Memory B cell (primary cell): ENCODE measurements at regions not wholly inside any gene's neighbourhood (a gene's known extent, or its start where the extent isn't known, plus 50 kb on each side); places are given as distances from the start of the nearest gene placed in this dataset.
"Not testable (repeated sequence)": the region's sequence is repeated elsewhere in the genome, so short reads cannot be mapped to it uniquely, and the experiment has no call there.

Experiments
- ATAC-seq: fragments of 150-1000 bp; cut with Tn5 transposase; 2 replicates; pipeline ENCODE4 v1.10.0; 2021; ENCODE audit warnings: low read depth, mild to moderate bottlenecking, moderate library complexity
- DNase-seq, 2 donors: peaks; one replicate each; pipeline ENCODE4 v3.0.0; 2022; ENCODE audit warnings: low spot score in 2 of 2
- H3K27ac Mint-ChIP-seq: one replicate; pipeline ENCODE4 v1.8.0; 2022; ENCODE audit warnings: mild to moderate bottlenecking, moderate library complexity, mixed read lengths
- H3K27me3 Mint-ChIP-seq: one replicate; pipeline ENCODE4 v1.8.0; 2022; ENCODE audit warnings: mixed read lengths
- H3K36me3 Mint-ChIP-seq: one replicate; pipeline ENCODE4 v1.8.0; 2022; ENCODE audit warnings: mild to moderate bottlenecking, mixed read lengths
- H3K4me1 Mint-ChIP-seq: one replicate; pipeline ENCODE4 v1.8.0; 2022; ENCODE audit warnings: mixed read lengths
- H3K4me3 Mint-ChIP-seq: one replicate; pipeline ENCODE4 v1.8.0; 2022; ENCODE audit warnings: mild to moderate bottlenecking, moderate library complexity, mixed read lengths
- H3K9me3 Mint-ChIP-seq: one replicate; pipeline ENCODE4 v1.8.0; 2022; ENCODE audit warnings: mixed read lengths

DNA sequence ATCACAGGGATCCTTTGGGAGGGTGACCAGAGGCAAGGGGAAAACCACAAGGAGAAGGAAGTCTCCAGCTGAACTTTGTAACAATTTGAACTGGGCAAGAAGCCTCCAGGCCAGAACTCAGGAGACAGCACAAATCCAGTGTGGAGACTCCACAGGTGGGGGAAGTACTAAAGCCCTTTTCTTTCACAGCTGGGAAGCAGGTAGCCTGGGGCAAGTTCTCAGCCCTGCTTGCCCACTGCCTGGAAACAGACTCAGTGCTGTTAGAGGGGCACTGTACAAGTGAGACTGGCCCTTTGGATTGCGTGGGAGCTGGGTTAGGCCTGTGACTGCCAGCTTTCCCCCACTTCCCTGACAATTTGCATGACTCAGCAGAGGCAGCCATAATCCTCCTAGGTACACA lies 120.2 kb upstream of the GRIN2B start:
- H3K4me3 Mint-ChIP-seq, ATAC-seq, DNase-seq, H3K4me1 Mint-ChIP-seq, H3K27me3 Mint-ChIP-seq, H3K27ac Mint-ChIP-seq: not testable (repeated sequence)
- peaks cover 13% of the 10 kb centered on the region for H3K9me3 Mint-ChIP-seq
- H3K36me3 Mint-ChIP-seq: peaks cover 13% of the 10 kb centered on the region

- H3K27ac Mint-ChIP-seq: peak overlapping the region; percentile 59
- no peaks in the 10 kb centered on the region for H3K36me3 Mint-ChIP-seq
- H3K4me3 Mint-ChIP-seq: peak overlapping the region; percentile 2
- ATAC-seq (peak; percentile 97), DNase-seq (peak; percentile 47 to 62)
- no peaks in the 10 kb centered on the region for H3K27me3 Mint-ChIP-seq
- H3K4me1 Mint-ChIP-seq: peaks cover 15% of the 10 kb centered on the region
- H3K9me3 Mint-ChIP-seq: peaks cover under 1% of the 10 kb centered on the region
Observed at GRCh38 chr12:14111230-14111865, 129.9 kb upstream of the GRIN2B start.

GRCh38 chr12:14113031-14113430 lies 131.6 kb upstream of the GRIN2B start:
- H3K27me3 Mint-ChIP-seq: no peaks in the 10 kb centered on the region
- no peak overlapping the region for H3K4me3 Mint-ChIP-seq
- no peaks in the 10 kb centered on the region for H3K36me3 Mint-ChIP-seq
- peaks cover 15% of the 10 kb centered on the region for H3K4me1 Mint-ChIP-seq
- ATAC-seq (no peak), DNase-seq (no peak)
- H3K27ac Mint-ChIP-seq: no peak overlapping the region
- peaks cover 6% of the 10 kb centered on the region for H3K9me3 Mint-ChIP-seq

DNA sequence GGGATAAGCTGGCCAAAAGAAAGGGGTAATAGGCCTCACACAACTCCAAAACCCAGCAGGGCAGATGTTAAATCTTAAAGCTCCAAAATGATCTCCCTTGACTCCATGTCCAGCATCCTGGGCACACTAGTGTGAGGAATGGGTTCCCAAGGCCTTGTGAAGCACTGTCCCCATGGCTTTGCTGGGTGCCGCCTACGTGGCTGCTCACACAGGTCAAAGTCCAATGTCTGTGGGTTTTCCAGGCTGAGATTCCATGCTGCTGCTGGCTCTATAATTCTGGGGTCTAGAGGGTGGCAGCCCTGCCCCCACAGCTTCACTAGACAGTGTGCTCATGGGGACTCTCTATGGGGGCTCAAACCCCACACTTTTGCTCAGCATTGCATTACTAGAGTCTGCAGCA lies 145.3 kb upstream of the GRIN2B start:
- no peak overlapping the region for H3K4me3 Mint-ChIP-seq
- peaks cover 10% of the 10 kb centered on the region for H3K9me3 Mint-ChIP-seq
- no peak for DNase-seq
- no peak for ATAC-seq
- H3K4me1 Mint-ChIP-seq: no peaks in the 10 kb centered on the region
- H3K27ac Mint-ChIP-seq: no peak overlapping the region
- H3K27me3 Mint-ChIP-seq: peaks cover 2% of the 10 kb centered on the region
- peaks cover 7% of the 10 kb centered on the region for H3K36me3 Mint-ChIP-seq

GRCh38 chr12:14129611-14130195 lies 148.3 kb upstream of the GRIN2B start:
- Mint-ChIP-seq H3K4me1 (no peaks in the 10 kb centered on the region), H3K4me3 (no peak overlapping the region), H3K27me3 (peaks cover 2% of the 10 kb centered on the region), H3K27ac (no peak overlapping the region), H3K9me3 (peaks cover 4% of the 10 kb centered on the region), H3K36me3 (peaks cover 9% of the 10 kb centered on the region)
- DNase-seq: no peak
- no peak for ATAC-seq

DNA sequence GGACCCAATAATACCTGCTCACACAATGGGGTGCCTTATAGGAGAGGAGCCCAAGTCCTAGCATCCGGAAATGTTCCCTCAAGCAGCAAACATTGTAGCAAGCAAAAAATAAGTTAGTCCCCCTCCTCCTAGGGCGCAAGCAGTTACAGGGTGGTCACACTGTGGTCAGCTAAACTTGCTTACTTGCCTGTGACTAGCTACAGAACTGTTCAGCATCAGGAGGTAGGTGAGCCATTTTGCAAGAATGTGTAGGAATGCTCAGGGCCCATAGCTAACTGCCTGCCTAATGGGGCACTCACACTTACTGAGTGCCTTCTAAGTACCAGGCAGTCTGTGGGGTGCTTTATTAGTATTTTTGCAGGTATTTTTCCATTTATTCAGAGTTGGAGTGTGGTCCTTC lies 154.6 kb upstream of the GRIN2B start:
- peaks cover 2% of the 10 kb centered on the region for H3K27me3 Mint-ChIP-seq
- no peaks in the 10 kb centered on the region for H3K9me3 Mint-ChIP-seq
- H3K4me3 Mint-ChIP-seq: no peak overlapping the region
- DNase-seq: no peak
- ATAC-seq: no peak
- no peaks in the 10 kb centered on the region for H3K4me1 Mint-ChIP-seq
- H3K36me3 Mint-ChIP-seq: peaks cover 2% of the 10 kb centered on the region
- no peak overlapping the region for H3K27ac Mint-ChIP-seq

- Mint-ChIP-seq H3K4me1 (peaks cover under 1% of the 10 kb centered on the region), H3K27ac (no peak overlapping the region), H3K4me3 (no peak overlapping the region), H3K27me3 (no peaks in the 10 kb centered on the region), H3K36me3 (no peaks in the 10 kb centered on the region), H3K9me3 (no peaks in the 10 kb centered on the region)
- no peak for DNase-seq
- peak; percentile 62 for ATAC-seq
Observed at GRCh38 chr12:14138495-14138894, 157.1 kb upstream of the GRIN2B start.

DNA sequence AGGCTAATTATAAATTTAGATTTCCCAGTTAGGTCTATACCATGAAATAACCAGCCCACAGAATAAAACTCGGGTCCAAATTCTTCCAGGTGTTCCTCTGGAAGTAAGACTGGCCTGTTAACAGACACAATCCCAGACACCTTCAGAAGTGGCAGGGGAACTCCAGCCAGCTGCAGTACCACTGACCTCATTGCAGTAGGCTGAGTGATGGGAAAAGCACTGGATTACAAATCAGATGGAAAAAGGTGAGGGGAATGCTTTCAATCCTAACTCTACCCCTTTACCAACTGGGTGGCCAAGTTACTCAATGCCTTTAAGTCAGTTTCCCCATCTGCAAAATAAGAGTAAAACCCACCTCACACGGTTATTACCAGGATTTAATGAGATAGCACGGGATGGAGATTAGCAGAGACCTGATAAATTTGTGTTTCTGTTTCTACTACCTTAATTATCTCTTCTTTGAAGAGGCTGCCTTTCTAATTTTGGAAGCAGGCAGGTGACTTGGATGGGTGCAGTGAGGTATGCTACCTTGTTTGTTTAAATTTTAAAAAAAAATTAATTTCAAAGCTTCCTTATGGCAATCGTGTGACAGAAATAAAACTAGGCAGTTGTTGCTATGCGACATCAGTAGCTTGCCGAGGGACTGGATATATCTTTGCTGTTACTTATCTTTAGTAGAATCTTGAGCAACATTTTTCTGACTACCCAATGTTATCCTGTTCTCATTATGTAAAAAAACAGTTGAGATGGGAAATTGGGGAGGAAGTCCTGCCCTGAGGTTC lies 167.3 kb upstream of the GRIN2B start:
- peaks cover 26% of the 10 kb centered on the region for H3K4me1 Mint-ChIP-seq
- H3K27me3 Mint-ChIP-seq: no peaks in the 10 kb centered on the region
- H3K36me3 Mint-ChIP-seq: peaks cover 8% of the 10 kb centered on the region
- peaks cover 5% of the 10 kb centered on the region for H3K9me3 Mint-ChIP-seq
- no peak for DNase-seq
- ATAC-seq: peak; percentile 28
- no peak overlapping the region for H3K27ac Mint-ChIP-seq
- H3K4me3 Mint-ChIP-seq: no peak overlapping the region

- peak overlapping the region; percentile 40 for H3K4me3 Mint-ChIP-seq
- H3K27me3 Mint-ChIP-seq: no peaks in the 10 kb centered on the region
- no peak overlapping the region for H3K27ac Mint-ChIP-seq
- H3K9me3 Mint-ChIP-seq: no peaks in the 10 kb centered on the region
- H3K4me1 Mint-ChIP-seq: peaks cover 46% of the 10 kb centered on the region
- no peak for DNase-seq
- peaks cover 2% of the 10 kb centered on the region for H3K36me3 Mint-ChIP-seq
- no peak for ATAC-seq
Observed at GRCh38 chr12:14153803-14154202, 172.4 kb upstream of the GRIN2B start.

- Mint-ChIP-seq H3K4me3 (peak overlapping the region; percentile 58), H3K27me3 (no peaks in the 10 kb centered on the region), H3K4me1 (peaks cover 39% of the 10 kb centered on the region), H3K36me3 (no peaks in the 10 kb centered on the region), H3K9me3 (no peaks in the 10 kb centered on the region), H3K27ac (peak overlapping the region; percentile 98)
- no peak for ATAC-seq
- no peak for DNase-seq
Observed at GRCh38 chr12:14156606-14157005, 175.2 kb upstream of the GRIN2B start.

DNA sequence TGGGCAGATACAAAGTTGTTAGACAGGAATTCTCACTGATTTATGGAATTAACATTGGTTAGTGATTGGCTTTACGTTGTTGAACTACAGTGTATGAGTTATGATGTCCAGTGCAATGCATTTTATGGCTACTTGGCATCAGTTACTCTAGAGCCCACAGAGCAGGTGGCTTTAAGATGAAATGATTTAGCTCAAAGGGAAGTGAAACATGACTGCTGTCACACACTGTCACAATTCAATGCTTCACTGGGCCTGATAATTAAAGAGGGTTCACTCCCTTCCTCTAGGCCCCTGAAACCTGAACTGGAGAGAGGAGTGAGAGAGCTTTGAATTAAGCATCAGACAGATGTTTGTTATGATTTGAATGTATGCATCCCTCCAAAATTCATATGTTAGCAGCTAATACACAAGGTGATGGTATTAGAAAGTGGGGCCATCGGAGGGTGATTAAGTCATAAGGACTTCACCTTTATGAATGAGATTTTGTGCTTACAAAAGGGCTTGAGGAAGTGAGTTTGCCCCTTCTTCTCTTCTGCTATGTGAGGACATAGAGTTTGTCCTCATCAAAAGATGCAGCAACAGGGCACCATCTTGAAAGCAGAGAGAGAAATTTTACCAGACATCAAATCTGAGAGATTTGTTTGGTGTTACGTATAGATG lies 175.8 kb upstream of the GRIN2B start:
- H3K36me3 Mint-ChIP-seq: no peaks in the 10 kb centered on the region
- peak overlapping the region; percentile 58 for H3K4me3 Mint-ChIP-seq
- peak; percentile 93 for ATAC-seq
- H3K4me1 Mint-ChIP-seq: peaks cover 39% of the 10 kb centered on the region
- DNase-seq: peak; percentile 34 to 78
- H3K9me3 Mint-ChIP-seq: no peaks in the 10 kb centered on the region
- H3K27ac Mint-ChIP-seq: peak overlapping the region; percentile 98
- no peaks in the 10 kb centered on the region for H3K27me3 Mint-ChIP-seq

GRCh38 chr12:14164266-14164665 lies 182.9 kb upstream of the GRIN2B start:
- Mint-ChIP-seq H3K4me3 (no peak overlapping the region), H3K27ac (no peak overlapping the region), H3K27me3 (no peaks in the 10 kb centered on the region), H3K36me3 (no peaks in the 10 kb centered on the region), H3K4me1 (peaks cover 7% of the 10 kb centered on the region), H3K9me3 (no peaks in the 10 kb centered on the region)
- ATAC-seq: no peak
- no peak for DNase-seq

DNA sequence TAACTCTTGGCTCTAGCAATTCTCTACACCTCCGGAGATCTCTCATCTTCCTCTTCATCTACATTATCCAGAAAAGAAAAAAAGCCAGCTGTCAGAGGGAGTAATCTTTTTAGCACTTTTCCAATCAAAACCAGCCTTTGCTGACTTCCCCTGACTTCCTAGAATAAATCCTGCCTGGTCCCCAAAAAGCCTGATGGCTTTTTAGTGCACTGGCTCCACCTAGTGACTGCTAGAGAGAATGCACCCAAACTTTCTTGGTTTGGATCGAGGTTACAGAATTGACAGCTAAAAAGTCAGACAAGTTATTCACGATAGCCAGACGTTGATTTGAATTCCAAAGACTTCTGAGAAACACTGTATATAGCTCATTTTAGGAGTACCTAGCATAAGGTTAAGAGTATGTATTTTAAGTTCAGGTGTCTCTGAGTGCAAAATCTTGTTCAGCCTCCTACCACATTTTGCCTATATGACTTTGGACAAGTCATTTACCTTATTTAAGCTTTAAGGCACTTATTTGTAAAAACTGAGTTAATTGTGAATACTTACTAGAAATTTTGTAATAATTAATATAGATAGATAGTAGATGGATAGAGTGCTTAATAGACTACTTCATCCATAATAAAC lies 185.7 kb upstream of the GRIN2B start:
- H3K9me3 Mint-ChIP-seq: no peaks in the 10 kb centered on the region
- H3K27me3 Mint-ChIP-seq: no peaks in the 10 kb centered on the region
- peaks cover 20% of the 10 kb centered on the region for H3K4me1 Mint-ChIP-seq
- H3K27ac Mint-ChIP-seq: no peak overlapping the region
- ATAC-seq (peak; percentile 29), DNase-seq (peak; percentile 63)
- H3K36me3 Mint-ChIP-seq: no peaks in the 10 kb centered on the region
- no peak overlapping the region for H3K4me3 Mint-ChIP-seq

DNA sequence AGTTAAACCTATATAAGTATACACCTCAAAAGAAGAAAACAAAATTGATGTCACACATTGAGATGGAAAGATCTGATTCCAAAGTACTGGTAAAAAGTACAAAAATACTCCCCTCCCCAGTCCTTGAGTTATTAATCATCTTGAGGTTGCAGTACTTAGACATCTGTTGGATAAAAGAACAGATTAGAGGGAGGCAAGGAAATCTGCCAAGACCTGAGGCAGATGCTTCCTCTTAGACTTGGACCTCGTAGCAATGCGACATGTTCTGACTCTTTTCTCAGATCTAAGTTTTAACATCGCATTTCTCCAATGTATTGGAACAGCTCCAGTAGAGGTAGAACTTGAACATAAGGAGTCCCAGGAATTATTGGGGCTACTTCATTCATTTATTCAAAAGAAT lies 187.9 kb upstream of the GRIN2B start:
- Mint-ChIP-seq H3K27ac (no peak overlapping the region), H3K36me3 (no peaks in the 10 kb centered on the region), H3K4me1 (peaks cover 23% of the 10 kb centered on the region), H3K27me3 (no peaks in the 10 kb centered on the region), H3K4me3 (no peak overlapping the region), H3K9me3 (no peaks in the 10 kb centered on the region)
- ATAC-seq (no peak), DNase-seq (no peak)
